ENCODE measurements at regions not wholly inside any gene's neighbourhood (a gene's known extent, or its start where the extent isn't known, plus 50 kb on each side); places are given as distances from the start of the nearest gene placed in this dataset.

DNA sequence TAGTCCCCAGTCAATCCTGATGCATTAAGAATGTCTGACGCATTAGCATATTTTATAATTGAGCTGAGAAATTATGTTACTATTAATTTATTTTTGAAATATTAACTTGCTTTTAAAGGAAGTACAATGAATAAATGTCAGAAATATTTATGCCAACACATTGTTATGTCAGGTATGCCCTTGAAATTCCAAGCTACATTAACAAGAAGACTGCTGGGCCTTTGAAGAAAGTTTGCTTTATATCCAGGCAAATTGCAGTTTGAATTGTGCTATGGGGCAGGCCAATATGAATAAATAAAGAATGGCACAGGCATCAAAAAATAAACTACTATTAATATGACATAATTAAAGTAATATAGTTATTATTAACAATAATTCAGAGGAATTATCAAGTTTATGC is 1391.3 kb downstream of the PLA2G4A start:
- TF ChIP-seq, protein P1, sequence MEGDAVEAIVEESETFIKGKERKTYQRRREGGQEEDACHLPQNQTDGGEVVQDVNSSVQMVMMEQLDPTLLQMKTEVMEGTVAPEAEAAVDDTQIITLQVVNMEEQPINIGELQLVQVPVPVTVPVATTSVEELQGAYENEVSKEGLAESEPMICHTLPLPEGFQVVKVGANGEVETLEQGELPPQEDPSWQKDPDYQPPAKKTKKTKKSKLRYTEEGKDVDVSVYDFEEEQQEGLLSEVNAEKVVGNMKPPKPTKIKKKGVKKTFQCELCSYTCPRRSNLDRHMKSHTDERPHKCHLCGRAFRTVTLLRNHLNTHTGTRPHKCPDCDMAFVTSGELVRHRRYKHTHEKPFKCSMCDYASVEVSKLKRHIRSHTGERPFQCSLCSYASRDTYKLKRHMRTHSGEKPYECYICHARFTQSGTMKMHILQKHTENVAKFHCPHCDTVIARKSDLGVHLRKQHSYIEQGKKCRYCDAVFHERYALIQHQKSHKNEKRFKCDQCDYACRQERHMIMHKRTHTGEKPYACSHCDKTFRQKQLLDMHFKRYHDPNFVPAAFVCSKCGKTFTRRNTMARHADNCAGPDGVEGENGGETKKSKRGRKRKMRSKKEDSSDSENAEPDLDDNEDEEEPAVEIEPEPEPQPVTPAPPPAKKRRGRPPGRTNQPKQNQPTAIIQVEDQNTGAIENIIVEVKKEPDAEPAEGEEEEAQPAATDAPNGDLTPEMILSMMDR (IDR thresholded peaks at IDR 0.05; ENCODE audit: insufficient read depth, low read length, poor library complexity, severe bottlenecking), result no peak
- no peaks in the 10 kb centered on the region for H3K27me3 ChIP-seq (replicated peaks; ENCODE audit: control insufficient read depth, insufficient read depth, low read length)
- no peak overlapping the region for H3K4me3 ChIP-seq (replicated peaks; ENCODE audit: low read depth, low read length)
- DNase-seq (ENCODE audit: extremely low read depth, insufficient read length), result no peak
- H3K36me3 ChIP-seq (ENCODE audit: control insufficient read depth, insufficient read depth, low read length), result no peaks in the 10 kb centered on the region

DNA sequence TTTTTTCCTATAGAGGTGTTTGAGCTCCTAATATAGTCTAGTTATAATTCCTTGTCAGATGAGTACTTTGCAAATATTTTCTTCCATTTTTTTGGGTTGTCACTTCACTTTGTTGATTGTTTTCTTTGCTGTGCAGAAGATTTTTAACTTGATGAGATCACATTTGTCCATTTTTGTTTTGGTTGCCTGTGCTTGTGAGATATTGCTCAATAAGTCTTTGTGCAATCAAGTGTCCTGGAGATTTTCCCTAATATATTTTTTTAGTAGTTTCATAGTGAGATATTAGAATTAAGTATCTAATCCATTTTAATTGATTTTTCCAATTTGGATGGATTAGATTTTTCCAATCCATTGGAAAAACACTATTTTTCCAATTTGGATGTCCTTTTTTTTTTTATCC is 1395.5 kb downstream of the PLA2G4A start:
- no peaks in the 10 kb centered on the region for H3K36me3 ChIP-seq (ENCODE audit: control insufficient read depth, insufficient read depth, low read length)
- no peak for DNase-seq (ENCODE audit: extremely low read depth, insufficient read length)
- no peaks in the 10 kb centered on the region for H3K27me3 ChIP-seq (replicated peaks; ENCODE audit: control insufficient read depth, insufficient read depth, low read length)
- no peak overlapping the region for H3K4me3 ChIP-seq (replicated peaks; ENCODE audit: low read depth, low read length)
- TF ChIP-seq, protein P1 (IDR thresholded peaks at IDR 0.05; ENCODE audit: insufficient read depth, low read length, poor library complexity, severe bottlenecking), result no peak

DNA sequence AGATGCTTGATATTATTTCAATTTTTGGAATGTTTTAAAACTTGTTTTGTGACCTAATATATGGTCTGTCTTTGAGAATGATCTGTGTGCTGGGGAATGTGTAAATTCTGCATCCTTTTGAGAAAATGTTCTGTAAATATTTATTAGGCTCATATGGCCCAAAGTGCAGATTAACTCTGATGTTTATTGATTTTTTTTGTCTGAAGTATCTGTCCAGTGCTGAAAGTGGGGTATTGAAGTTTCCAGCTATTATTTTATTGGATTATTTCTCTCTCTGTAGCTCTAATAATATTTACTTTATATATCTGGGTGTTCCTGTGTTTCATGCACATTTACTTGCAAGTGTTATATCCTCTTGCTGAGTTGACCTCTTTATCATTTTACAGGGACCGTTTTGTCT is 1397.2 kb downstream of the PLA2G4A start:
- TF ChIP-seq, protein P1 (IDR thresholded peaks at IDR 0.05; ENCODE audit: insufficient read depth, low read length, poor library complexity, severe bottlenecking), result no peak
- Histone ChIP-seq H3K4me3 (replicated peaks; ENCODE audit: low read depth, low read length) (no peak overlapping the region), H3K36me3 (ENCODE audit: control insufficient read depth, insufficient read depth, low read length) (no peaks in the 10 kb centered on the region), H3K27me3 (replicated peaks; ENCODE audit: control insufficient read depth, insufficient read depth, low read length) (no peaks in the 10 kb centered on the region)
- DNase-seq (ENCODE audit: extremely low read depth, insufficient read length), result no peak

DNA sequence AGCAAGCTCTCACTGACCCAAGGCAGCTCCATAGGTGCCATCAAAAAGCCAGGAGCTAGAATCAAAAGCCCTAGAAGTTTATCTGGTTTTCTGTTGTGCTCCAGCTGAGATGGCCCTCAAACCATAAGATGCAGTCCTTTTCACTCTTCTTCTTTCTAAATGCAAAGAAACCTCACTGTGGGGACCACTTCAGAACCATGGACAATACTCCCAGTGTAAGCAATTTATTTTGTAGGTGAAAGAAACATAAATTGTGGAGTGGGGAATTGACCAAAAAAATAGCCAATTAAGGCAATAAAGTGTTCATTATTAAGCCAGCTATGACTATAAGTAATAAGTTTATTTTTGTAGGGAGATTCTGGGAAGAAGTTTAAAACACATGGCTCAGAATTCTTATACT is 1399.9 kb downstream of the PLA2G4A start:
- Histone ChIP-seq H3K4me3 (replicated peaks; ENCODE audit: low read depth, low read length) (no peak overlapping the region), H3K36me3 (ENCODE audit: control insufficient read depth, insufficient read depth, low read length) (no peaks in the 10 kb centered on the region), H3K27me3 (replicated peaks; ENCODE audit: control insufficient read depth, insufficient read depth, low read length) (no peaks in the 10 kb centered on the region)
- DNase-seq (ENCODE audit: extremely low read depth, insufficient read length), result no peak
- TF ChIP-seq, protein P1 (IDR thresholded peaks at IDR 0.05; ENCODE audit: insufficient read depth, low read length, poor library complexity, severe bottlenecking), result no peak

DNA sequence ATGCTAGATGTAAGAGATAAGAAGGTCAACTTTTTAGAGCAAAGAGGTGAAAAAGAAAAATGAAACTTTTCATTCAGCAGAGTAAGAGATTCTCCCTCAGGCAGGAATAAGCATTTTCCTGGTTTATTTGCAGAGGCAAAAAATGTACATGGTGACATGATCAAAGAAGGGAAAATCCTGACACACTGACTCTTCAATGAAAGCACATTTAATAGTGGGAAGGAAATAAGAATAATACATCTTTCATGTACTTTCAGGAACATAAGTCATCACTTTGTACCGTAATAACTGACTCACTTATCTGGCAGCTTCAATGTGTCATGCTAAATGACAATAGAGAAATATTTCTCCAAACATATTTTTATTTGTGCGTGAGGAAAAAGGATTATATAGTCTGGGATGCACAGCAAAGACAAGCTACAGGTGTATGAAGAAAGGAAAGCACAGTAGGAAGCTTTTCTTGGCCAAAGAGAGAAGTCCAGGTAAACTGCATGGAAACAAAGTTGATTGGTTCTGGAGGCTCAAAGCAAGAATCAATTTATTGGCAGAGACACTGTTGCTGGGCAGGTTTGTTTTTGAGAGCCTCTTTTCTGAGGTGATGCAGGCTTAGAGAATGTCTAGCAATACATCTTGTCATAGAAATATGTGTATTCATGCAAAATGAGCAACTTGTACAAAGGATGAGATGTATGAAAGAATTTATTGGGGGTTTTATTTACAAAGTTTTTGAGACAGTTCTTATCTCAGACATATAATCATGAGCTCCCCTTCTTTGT is 1409.0 kb downstream of the PLA2G4A start:
- no peaks in the 10 kb centered on the region for H3K36me3 ChIP-seq (ENCODE audit: control insufficient read depth, insufficient read depth, low read length)
- TF ChIP-seq, protein P1 (IDR thresholded peaks at IDR 0.05; ENCODE audit: insufficient read depth, low read length, poor library complexity, severe bottlenecking), result no peak
- H3K27me3 ChIP-seq (replicated peaks; ENCODE audit: control insufficient read depth, insufficient read depth, low read length), result no peaks in the 10 kb centered on the region
- no peak overlapping the region for H3K4me3 ChIP-seq (replicated peaks; ENCODE audit: low read depth, low read length)
- DNase-seq (ENCODE audit: extremely low read depth, insufficient read length), result no peak

Measured in GM06990 (cell line).